ENCODE measurements at regions not wholly inside any gene's neighbourhood (a gene's known extent, or its start where the extent isn't known, plus 50 kb on each side); places are given as distances from the start of the nearest gene placed in this dataset.

GRCh38 chr20:7232796-7233195 lies 465.3 kb downstream of the BMP2 start:
- TF ChIP-seq, protein P1, sequence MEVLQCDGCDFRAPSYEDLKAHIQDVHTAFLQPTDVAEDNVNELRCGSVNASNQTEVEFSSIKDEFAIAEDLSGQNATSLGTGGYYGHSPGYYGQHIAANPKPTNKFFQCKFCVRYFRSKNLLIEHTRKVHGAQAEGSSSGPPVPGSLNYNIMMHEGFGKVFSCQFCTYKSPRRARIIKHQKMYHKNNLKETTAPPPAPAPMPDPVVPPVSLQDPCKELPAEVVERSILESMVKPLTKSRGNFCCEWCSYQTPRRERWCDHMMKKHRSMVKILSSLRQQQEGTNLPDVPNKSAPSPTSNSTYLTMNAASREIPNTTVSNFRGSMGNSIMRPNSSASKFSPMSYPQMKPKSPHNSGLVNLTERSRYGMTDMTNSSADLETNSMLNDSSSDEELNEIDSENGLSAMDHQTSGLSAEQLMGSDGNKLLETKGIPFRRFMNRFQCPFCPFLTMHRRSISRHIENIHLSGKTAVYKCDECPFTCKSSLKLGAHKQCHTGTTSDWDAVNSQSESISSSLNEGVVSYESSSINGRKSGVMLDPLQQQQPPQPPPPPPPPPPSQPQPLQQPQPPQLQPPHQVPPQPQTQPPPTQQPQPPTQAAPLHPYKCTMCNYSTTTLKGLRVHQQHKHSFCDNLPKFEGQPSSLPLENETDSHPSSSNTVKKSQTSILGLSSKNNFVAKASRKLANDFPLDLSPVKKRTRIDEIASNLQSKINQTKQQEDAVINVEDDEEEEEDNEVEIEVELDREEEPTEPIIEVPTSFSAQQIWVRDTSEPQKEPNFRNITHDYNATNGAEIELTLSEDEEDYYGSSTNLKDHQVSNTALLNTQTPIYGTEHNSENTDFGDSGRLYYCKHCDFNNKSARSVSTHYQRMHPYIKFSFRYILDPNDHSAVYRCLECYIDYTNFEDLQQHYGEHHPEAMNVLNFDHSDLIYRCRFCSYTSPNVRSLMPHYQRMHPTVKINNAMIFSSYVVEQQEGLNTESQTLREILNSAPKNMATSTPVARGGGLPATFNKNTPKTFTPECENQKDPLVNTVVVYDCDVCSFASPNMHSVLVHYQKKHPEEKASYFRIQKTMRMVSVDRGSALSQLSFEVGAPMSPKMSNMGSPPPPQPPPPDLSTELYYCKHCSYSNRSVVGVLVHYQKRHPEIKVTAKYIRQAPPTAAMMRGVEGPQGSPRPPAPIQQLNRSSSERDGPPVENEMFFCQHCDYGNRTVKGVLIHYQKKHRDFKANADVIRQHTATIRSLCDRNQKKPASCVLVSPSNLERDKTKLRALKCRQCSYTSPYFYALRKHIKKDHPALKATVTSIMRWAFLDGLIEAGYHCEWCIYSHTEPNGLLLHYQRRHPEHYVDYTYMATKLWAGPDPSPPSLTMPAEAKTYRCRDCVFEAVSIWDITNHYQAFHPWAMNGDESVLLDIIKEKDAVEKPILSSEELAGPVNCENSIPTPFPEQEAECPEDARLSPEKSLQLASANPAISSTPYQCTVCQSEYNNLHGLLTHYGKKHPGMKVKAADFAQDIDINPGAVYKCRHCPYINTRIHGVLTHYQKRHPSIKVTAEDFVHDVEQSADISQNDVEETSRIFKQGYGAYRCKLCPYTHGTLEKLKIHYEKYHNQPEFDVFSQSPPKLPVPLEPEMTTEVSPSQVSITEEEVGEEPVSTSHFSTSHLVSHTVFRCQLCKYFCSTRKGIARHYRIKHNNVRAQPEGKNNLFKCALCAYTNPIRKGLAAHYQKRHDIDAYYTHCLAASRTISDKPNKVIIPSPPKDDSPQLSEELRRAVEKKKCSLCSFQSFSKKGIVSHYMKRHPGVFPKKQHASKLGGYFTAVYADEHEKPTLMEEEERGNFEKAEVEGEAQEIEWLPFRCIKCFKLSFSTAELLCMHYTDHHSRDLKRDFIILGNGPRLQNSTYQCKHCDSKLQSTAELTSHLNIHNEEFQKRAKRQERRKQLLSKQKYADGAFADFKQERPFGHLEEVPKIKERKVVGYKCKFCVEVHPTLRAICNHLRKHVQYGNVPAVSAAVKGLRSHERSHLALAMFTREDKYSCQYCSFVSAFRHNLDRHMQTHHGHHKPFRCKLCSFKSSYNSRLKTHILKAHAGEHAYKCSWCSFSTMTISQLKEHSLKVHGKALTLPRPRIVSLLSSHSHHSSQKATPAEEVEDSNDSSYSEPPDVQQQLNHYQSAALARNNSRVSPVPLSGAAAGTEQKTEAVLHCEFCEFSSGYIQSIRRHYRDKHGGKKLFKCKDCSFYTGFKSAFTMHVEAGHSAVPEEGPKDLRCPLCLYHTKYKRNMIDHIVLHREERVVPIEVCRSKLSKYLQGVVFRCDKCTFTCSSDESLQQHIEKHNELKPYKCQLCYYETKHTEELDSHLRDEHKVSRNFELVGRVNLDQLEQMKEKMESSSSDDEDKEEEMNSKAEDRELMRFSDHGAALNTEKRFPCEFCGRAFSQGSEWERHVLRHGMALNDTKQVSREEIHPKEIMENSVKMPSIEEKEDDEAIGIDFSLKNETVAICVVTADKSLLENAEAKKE (CRISPR knock-in tag; IDR thresholded peaks at IDR 0.05): no peak
- TF ChIP-seq, protein P2, sequence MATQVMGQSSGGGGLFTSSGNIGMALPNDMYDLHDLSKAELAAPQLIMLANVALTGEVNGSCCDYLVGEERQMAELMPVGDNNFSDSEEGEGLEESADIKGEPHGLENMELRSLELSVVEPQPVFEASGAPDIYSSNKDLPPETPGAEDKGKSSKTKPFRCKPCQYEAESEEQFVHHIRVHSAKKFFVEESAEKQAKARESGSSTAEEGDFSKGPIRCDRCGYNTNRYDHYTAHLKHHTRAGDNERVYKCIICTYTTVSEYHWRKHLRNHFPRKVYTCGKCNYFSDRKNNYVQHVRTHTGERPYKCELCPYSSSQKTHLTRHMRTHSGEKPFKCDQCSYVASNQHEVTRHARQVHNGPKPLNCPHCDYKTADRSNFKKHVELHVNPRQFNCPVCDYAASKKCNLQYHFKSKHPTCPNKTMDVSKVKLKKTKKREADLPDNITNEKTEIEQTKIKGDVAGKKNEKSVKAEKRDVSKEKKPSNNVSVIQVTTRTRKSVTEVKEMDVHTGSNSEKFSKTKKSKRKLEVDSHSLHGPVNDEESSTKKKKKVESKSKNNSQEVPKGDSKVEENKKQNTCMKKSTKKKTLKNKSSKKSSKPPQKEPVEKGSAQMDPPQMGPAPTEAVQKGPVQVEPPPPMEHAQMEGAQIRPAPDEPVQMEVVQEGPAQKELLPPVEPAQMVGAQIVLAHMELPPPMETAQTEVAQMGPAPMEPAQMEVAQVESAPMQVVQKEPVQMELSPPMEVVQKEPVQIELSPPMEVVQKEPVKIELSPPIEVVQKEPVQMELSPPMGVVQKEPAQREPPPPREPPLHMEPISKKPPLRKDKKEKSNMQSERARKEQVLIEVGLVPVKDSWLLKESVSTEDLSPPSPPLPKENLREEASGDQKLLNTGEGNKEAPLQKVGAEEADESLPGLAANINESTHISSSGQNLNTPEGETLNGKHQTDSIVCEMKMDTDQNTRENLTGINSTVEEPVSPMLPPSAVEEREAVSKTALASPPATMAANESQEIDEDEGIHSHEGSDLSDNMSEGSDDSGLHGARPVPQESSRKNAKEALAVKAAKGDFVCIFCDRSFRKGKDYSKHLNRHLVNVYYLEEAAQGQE (IDR thresholded peaks at IDR 0.05; ENCODE audit: unreplicated experiment): no peak
- TF ChIP-seq, protein P3, sequence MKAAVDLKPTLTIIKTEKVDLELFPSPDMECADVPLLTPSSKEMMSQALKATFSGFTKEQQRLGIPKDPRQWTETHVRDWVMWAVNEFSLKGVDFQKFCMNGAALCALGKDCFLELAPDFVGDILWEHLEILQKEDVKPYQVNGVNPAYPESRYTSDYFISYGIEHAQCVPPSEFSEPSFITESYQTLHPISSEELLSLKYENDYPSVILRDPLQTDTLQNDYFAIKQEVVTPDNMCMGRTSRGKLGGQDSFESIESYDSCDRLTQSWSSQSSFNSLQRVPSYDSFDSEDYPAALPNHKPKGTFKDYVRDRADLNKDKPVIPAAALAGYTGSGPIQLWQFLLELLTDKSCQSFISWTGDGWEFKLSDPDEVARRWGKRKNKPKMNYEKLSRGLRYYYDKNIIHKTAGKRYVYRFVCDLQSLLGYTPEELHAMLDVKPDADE (IDR thresholded peaks at IDR 0.05): no peak
- no peak for TF ChIP-seq ZNF114 (CRISPR knock-in tag; IDR thresholded peaks at IDR 0.05)
- TF ChIP-seq JUNB (IDR thresholded peaks at IDR 0.05; ENCODE audit: unreplicated experiment): no peak
- no peak for TF ChIP-seq STAT1 (IDR thresholded peaks at IDR 0.05; ENCODE audit: unreplicated experiment)
- TF ChIP-seq CTCF (conservative IDR thresholded peaks at IDR 0.05; ENCODE audit: low read depth in 2 of 2): no peak
- TF ChIP-seq POLR2AphosphoS5 (IDR thresholded peaks at IDR 0.05; ENCODE audit: low read depth): no peak
- TF ChIP-seq EZH2 (IDR thresholded peaks at IDR 0.05; ENCODE audit: low read depth, unreplicated experiment): no peak
- TF ChIP-seq ZNF331 (CRISPR knock-in tag; IDR thresholded peaks at IDR 0.05; ENCODE audit: low read depth): no peak
- no peak for TF ChIP-seq NANOG (IDR thresholded peaks at IDR 0.05; ENCODE audit: borderline replicate concordance)
- DNase-seq (ENCODE audit: low spot score) (no peak), ATAC-seq (no peak)
- H3K27me3 Mint-ChIP-seq (ENCODE audit: insufficient read depth, low read depth, poor library complexity): peaks cover 2% of the 10 kb centered on the region
- H3K4me3 ChIP-seq: no peak overlapping the region
- peaks cover 20% of the 10 kb centered on the region; the same call in 2 of the 3 replicates for H3K9me3 Mint-ChIP-seq
- no peaks in the 10 kb centered on the region for H3F3A ChIP-seq (replicated peaks; ENCODE audit: low read depth)
- H3K36me3 ChIP-seq (ENCODE audit: insufficient read depth): 0 out of 2 replicates have a peak, but pooled peaks cover 3% of the 10 kb centered on the region
- no peak overlapping the region for H3K4me3 Mint-ChIP-seq
- no peaks in the 10 kb centered on the region for H4K20me1 ChIP-seq (replicated peaks; ENCODE audit: insufficient read depth)
- peaks cover 6% of the 10 kb centered on the region for H3K9me2 ChIP-seq (ENCODE audit: insufficient read depth)
- H3K36me3 Mint-ChIP-seq (ENCODE audit: low read depth): no peaks in the 10 kb centered on the region; the same call in 2 of the 3 replicates
- no peaks in the 10 kb centered on the region for H3K4me1 ChIP-seq (ENCODE audit: insufficient read depth)
- no peaks in the 10 kb centered on the region for H3K27me3 ChIP-seq (ENCODE audit: insufficient read depth)
- no peak overlapping the region for H3K4me2 ChIP-seq
- H3K27ac ChIP-seq (ENCODE audit: low read depth): no peak overlapping the region
- no peak overlapping the region for H2AFZ ChIP-seq
- no peak overlapping the region for H3K27ac Mint-ChIP-seq
- no peaks in the 10 kb centered on the region for H3K4me1 Mint-ChIP-seq
- H3K79me2 ChIP-seq (replicated peaks; ENCODE audit: insufficient read depth): no peaks in the 10 kb centered on the region

All from GM23338 (cell line).